ENCODE measurements at regions not wholly inside any gene's neighbourhood (a gene's known extent, or its start where the extent isn't known, plus 50 kb on each side); places are given as distances from the start of the nearest gene placed in this dataset.
A peak's percentile ranks its signal among the peaks of the same experiment; 100 is the strongest.

- no peak for DNase-seq
Observed at GRCh38 chr1:98420376-98421084, 241.0 kb upstream of the SNX7 start.

- DNase-seq = no peak
Observed at GRCh38 chr1:98417820-98418219, 243.7 kb upstream of the SNX7 start.

DNA sequence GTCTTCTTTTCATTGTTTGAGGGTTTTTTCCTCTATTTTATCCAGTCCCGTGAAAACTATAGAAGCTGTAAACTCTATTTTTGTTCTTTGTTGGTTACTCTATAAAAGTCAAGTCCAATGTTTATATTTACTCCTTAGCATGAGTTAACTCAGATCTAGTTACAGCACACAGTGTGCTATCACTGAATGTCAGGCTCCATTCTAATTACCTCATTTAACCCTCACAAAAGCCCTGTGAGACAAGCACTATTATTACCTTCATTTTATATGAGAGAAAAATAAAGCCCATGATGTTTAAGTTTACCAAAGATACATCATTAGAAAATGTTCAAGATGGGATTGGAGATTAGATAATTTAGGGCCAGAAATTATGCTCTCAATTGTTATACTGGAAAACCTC, 251.4 kb upstream of the SNX7 start:
- DNase-seq = no peak

GRCh38 chr1:98406352-98407088, 255.0 kb upstream of the SNX7 start:
- no peak for DNase-seq

DNA sequence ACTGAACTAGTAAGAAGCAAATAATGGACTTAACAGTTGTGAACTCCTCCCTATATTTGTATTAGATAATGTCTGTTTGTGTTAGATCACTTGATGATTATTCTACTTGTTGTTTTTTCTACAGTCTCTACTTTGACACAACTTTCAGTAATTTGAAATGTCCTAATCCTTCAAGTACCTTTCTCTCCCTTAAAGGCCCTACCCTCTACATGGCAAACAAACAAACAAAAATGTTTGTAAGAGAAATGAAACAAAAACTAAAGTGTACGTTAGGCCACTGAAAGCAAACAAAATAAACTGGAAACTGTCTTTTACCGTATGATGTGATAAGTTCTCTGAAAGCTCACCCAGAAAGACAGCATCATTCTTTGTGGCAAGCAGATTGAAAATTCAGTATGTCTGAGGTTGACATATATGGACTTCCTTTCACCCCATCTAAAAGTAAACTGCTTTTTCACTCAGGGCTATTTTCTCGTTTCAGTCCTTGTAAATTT, 255.9 kb upstream of the SNX7 start:
- peak; percentile 46 for DNase-seq

DNA sequence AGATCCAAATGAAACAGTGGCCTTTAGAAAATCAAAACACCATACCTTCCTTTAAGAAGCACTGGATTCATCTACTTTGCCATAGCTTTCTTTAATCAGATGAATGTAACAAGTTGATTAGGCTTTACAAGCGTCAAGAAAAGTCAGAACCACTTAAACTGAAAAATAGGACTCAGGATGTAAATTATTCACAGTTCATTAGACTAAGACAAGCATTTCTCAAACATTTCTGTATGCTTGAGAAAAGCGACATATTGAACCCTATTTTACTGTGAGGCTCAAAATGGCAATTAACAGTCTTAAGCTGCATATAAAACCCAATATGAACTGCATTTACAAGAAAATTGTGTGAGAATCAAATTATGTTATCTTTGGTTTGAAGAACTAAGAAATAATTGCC, 256.7 kb upstream of the SNX7 start:
- DNase-seq = no peak

GRCh38 chr1:98403963-98404480, 257.5 kb upstream of the SNX7 start:
- no peak for DNase-seq

- DNase-seq = no peak
Observed at GRCh38 chr1:98402860-98403259, 258.7 kb upstream of the SNX7 start.

DNA sequence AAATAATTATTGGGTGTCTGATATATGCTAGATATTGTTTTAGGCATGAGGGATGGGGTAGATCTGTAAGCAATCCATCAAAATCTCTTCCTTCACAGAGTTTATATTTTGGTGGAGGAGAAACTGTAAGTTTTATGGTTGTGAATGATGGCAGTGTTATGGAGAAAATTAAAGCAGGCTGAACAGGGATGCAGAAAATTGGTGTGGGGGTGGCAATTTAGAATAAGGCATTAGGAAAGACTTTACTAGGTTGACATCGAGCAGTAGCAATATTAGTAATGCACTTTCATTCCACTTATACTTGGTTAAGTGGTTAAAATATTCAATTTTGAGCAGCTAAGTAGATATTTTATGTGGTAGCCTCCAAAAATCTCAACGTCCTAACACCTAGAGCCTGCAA, 261.1 kb upstream of the SNX7 start:
- DNase-seq = no peak

DNA sequence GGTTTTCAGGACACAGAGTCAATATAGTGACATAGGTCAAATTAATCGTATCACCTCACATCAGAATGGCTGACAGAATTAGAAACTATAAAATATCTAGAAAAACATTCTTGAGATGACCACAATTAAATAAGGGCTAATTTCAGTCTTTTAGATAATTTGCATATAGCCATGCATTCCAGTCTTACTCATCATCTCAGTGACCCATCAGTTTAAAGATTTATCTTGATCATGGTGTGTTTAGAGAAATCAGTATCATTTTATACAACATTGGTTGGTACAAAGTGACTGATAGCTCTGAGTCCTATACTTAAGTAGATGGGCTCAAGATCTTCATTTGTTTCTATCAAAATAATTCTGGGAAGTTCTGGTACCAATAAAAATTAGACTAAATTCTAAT, 262.3 kb upstream of the SNX7 start:
- DNase-seq = no peak

GRCh38 chr1:98398649-98399048, 262.9 kb upstream of the SNX7 start:
- DNase-seq = no peak

DNA sequence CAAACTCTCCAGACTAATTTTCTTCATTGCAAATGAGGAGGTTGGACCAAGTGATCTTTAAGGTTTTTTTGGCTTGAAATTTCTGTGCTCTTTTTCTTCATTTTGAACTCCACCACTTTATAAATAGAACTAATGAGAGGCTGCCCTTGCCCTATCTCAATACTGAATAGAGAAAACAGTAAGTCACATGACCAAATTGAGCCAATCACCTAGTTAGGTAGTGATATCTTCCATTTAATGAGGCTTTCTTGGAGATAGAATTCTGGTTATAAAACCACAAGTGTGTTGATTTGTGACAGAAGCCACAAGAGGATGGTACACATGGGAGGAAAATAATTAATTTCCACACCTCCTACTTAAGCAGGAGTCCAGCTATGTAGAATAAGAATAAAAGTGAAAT, 263.4 kb upstream of the SNX7 start:
- DNase-seq = peak; percentile 14

GRCh38 chr1:98393719-98394118, 267.8 kb upstream of the SNX7 start:
- DNase-seq = no peak

DNA sequence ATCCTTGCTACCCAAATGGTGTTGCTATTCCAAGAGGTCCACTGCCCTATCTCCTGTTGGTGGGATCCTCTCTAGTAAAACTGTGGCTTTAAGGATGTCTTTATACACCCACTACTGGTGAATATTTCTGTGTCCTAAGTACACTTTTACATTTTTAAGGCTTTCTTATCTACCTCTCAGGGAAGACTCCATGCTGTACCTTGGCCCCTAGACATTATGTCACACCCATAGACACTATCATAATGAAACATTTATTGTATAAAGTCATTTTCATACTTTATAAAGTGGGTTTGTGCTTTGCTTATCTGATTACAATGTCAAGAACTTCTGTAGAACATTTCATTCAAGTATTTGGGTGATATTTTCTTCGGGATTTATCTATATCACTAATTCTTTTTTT, 270.3 kb upstream of the SNX7 start:
- DNase-seq = no peak

GRCh38 chr1:98389809-98390208, 271.7 kb upstream of the SNX7 start:
- no peak for DNase-seq

GRCh38 chr1:98388441-98388840, 273.1 kb upstream of the SNX7 start:
- peak; percentile 76 for DNase-seq

DNA sequence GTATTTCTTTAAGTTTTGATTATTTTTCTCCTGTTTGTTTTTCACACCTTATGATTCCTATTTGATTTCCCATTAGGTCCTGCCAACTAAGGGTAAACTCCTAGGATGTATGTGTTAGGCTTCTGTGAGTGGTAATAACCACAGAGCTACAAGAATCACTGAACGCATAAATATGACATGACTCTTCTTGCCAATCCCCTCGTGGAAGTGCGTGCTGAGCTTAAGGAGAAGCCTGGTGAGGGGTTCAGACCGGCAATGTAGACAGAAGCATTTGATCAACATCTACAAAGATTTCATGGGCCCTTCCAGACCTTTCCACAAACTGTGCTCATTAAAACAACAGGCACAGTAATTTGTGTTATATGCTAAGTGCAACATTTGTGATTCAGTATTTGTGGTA, 273.8 kb upstream of the SNX7 start:
- no peak for DNase-seq

DNA sequence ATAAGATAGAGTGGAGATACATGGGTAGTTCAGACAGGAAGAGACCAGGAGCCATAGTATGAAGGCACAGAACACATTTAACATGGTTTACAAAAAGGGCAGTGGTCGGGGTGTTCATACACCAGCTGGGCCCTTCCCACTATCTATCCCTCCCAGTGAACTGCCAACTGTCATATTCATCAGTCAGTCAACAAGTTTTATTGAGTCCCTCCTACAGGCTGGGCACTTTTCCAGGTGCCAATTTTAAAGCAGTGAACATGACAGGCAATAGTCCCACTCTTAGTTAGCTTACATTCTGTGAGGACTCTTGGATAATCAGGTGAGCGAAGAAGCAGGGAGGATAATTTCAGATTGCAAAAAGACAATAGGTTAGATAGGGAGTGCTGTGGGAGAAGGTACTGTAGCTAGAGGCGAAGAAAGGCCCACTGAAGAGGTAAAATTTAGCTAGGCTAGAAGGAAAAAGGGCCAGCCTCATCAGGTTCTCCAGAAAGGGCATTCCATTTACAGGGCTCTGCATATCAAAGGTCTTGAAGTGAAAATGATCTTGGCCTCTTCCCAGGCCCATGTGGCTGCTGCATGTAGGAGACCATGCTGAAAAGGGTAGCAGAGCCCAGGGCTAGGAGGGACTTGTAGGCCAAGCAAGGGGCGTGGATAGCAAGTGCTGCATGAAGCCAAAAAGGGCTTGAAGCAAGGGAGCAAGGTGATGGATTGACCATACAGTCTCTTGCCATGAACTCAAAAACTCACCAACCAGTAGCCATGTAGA, 274.7 kb upstream of the SNX7 start:
- DNase-seq = no peak

DNA sequence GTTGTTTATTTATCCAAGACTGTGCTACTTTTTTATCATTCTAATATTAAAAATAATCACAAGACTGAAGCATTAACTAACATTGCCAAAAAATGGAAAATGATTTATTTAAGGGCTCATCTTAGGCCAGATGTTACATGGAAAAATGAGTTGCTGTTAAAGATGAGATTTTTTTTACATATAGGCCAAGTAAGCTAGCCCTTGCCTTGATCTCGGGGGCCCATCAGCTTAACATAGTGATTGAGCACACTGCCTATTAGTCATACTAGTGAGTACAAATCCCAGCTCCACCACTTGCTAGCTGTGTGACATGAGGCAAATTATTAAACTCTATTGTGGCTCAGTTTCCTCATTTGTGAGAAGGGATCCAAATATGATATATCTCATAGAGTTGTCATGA, 275.9 kb upstream of the SNX7 start:
- no peak for DNase-seq

DNA sequence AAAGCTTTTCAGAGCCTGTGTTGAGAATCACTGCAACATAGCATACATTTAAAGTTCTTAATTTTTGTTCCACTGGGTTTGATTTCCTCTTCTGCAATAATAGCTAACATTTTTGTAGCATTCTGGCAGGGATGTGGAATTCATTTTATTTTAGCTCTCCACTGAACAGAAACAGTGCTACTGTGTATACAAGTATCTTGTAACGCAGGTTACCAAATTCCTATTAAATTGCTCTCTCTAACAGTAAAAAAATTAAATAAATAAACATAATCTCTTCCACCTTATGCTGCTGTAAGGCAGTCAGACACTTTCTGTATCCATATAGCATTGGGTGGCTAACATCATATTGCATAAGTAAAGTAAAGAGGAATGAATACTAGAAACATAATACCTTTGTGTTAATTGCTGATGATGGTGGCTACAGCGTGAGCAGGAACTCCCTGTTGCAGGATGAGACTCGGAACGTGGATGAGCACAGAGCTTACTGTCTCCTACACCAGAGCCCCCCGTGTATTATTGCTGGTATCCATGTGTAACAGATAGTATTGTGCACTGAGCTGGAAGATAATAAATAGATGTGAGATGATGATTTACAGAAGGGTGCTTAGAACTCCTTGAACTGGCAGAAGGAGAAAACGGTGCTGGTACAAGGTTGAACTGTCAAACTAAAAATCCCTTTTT, 276.9 kb upstream of the SNX7 start:
- no peak for DNase-seq

GRCh38 chr1:98382986-98383740, 278.4 kb upstream of the SNX7 start:
- no peak for DNase-seq

DNA sequence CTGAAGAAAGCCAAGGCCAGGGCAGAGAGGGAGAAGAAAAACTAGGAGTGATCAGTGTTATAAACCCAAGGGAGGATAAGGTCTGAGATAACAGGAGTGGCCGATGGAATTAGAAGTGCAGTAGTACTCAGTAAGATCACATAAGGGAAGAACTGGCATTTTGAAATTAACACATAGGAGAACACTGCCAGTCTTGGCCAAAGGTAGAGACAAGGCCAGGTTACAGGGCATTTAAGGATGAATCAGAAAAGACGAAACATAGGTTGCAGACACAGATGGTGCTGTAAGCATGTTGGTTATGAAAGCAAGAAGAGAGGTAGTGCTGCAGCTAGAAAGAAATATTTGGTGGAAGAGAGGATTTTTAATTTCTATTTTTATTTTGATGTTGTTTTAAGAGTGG, 278.9 kb upstream of the SNX7 start:
- DNase-seq = no peak
